22Rv1 (cell line): ENCODE measurements at regions not wholly inside any gene's neighbourhood (a gene's known extent, or its start where the extent isn't known, plus 50 kb on each side); places are given as distances from the start of the nearest gene placed in this dataset.

Experiments used
- H3K27ac ChIP-seq: fragments of 450-650 bp; 2 replicates; pipeline ENCODE4 v1.5.1; 2017
- CTCF ChIP-seq: fragments of 450-650 bp; IDR thresholded peaks from 2 replicates; pipeline ENCODE4 v1.5.1; 2017; ENCODE audit warnings: mild to moderate bottlenecking
- ZFX ChIP-seq: fragments of 450-650 bp; IDR thresholded peaks from 2 replicates; pipeline ENCODE4 v1.6.1; 2017; ENCODE audit warnings: antibody characterized with exemption, borderline replicate concordance

GRCh38 chr6:169841251-169841650 is 89.8 kb downstream of the ERMARD start:
- TF ChIP-seq CTCF (no peak), ZFX (no peak)
- H3K27ac ChIP-seq: no peak overlapping the region

- no peak for TF ChIP-seq ZFX
- no peak for TF ChIP-seq CTCF
- no peak overlapping the region for H3K27ac ChIP-seq
These were observed 88.6 kb downstream of the ERMARD start for GRCh38 chr6:169839898-169840631.

GRCh38 chr6:169839493-169839892 is 88.1 kb downstream of the ERMARD start:
- H3K27ac ChIP-seq: no peak overlapping the region
- TF ChIP-seq ZFX (no peak), CTCF (no peak)

- TF ChIP-seq ZFX: no peak
- TF ChIP-seq CTCF: peak; percentile 31
- no peak overlapping the region for H3K27ac ChIP-seq
These were observed 87.6 kb downstream of the ERMARD start for GRCh38 chr6:169839029-169839481.

GRCh38 chr6:169838346-169839028 is 87.1 kb downstream of the ERMARD start:
- H3K27ac ChIP-seq: no peak overlapping the region
- no peak for TF ChIP-seq ZFX

- no peak for TF ChIP-seq ZFX
- no peak for TF ChIP-seq CTCF
- no peak overlapping the region for H3K27ac ChIP-seq
These were observed 86.3 kb downstream of the ERMARD start for GRCh38 chr6:169837529-169838250.

GRCh38 chr6:169833258-169833794 is 81.9 kb downstream of the ERMARD start:
- no peak overlapping the region for H3K27ac ChIP-seq
- TF ChIP-seq CTCF: no peak
- no peak for TF ChIP-seq ZFX
